GM21576 (cell line): ENCODE measurements at regions not wholly inside any gene's neighbourhood (a gene's known extent, or its start where the extent isn't known, plus 50 kb on each side); places are given as distances from the start of the nearest gene placed in this dataset.
"Not testable (repeated sequence)": the region's sequence is repeated elsewhere in the genome, so short reads cannot be mapped to it uniquely, and the experiment has no call there.

Experiments
- ATAC-seq: cut with Tn5 transposase; IDR thresholded peaks from one replicate; pipeline ENCODE4 v1.9.1; 2021; ENCODE audit warnings: mild to moderate bottlenecking, moderate library complexity; ENCODE audit not compliant: unreplicated experiment

DNA sequence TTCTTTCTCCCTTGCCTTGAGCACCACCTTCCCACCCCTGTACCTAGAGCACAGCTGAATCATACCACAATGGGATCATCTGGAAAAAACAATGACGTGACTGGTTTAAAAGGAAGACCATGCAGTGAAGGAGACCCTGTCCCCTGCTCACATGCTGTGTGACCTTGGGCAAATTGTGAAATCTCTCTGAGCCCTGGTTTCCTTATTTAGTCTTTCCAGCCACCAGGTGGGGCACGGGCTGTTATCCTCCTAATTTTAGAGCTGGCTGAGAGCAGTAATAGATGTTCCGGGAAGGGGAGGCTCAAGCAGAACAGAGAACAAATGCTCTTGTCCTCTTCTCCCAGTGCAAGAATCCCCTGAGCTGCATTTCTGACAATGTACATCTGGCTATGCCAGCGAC is 198.3 kb downstream of the RPS24 start:
- no peak for ATAC-seq

DNA sequence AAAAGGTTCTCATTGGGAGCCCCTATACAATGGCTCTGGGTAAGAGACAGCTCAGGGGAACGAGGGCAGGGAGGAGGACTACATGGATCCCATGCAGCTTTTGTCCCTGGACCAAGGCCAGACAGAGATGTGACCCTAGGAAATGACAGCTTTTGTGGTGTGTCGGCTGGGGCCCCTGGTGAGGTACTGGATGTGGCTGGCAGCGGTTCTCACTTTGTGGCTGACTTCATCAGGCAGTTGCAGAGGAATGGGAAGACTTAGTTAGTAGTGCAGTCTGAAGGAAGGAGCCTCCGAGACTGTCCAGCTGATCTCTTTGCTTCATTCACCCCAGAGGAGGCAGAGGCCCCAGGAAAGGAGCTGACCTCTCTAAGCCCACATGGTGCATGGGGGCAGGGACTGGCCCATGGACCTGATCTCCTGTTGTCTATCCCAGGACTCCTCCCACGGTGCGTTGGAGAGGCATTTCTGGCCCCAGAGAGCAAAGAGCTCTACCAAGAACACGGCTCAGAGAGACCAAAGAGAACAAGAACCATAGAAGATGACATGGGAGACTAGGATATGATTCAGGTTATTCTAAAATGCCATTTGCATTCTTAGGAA is 202.9 kb downstream of the RPS24 start:
- no peak for ATAC-seq

DNA sequence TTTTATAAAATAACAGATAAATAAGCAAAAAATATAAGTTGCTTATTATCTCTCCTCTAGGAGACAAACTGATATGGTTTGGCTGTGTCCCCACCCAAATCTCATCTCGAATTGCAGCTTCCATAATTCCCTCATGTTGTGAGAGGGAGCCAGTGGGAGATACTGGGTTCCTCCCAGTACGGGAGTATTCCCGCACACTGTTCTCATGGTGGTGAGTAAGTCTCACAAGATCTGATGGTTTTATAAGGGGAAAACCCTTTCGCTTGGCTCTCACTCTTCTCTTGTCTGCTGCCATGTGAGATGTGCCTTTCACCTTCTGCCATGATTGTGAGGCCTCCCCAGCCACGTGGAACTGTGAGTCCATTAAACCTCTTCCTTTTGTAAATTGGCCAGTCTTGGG is 204.3 kb downstream of the RPS24 start:
- not testable (repeated sequence) for ATAC-seq

DNA sequence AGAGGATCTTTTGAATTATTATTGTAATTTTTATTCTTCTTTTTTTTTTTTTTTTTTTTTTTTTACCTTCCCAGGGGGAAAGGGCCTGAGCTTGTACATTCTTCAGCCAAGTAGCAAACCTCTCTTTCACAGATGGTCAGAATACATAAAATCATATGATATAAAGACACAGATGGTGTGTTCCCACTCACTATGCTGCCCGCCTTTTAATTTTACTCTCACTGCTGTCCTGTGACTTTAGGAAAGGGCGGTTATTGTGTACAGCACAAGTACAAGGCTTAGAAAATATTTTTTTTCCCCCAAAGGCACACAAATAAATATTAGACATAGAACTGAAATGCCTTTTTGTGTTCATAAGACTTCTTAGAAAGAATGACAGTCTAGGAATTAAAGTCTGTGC is 213.6 kb downstream of the RPS24 start:
- no peak for ATAC-seq

DNA sequence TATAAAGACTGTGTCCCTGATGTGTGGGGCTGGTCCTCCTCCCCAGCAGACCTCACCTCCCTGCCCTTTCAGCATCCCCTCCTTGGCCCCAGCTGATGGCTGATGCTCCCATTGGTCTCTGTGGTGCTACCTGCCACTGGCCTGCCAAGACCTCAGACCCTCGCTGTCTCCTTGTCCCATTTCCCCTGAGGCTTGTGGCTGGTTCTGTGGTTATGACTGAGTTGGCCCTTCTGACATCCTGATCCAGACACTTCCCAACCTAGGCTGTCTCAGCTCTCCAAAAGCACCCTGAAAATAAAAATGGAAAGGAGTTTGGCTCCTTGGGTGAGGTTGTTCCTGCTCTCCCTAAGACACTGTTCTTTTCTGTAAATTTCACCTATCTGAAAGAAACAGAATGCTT is 214.2 kb downstream of the RPS24 start:
- no peak for ATAC-seq

DNA sequence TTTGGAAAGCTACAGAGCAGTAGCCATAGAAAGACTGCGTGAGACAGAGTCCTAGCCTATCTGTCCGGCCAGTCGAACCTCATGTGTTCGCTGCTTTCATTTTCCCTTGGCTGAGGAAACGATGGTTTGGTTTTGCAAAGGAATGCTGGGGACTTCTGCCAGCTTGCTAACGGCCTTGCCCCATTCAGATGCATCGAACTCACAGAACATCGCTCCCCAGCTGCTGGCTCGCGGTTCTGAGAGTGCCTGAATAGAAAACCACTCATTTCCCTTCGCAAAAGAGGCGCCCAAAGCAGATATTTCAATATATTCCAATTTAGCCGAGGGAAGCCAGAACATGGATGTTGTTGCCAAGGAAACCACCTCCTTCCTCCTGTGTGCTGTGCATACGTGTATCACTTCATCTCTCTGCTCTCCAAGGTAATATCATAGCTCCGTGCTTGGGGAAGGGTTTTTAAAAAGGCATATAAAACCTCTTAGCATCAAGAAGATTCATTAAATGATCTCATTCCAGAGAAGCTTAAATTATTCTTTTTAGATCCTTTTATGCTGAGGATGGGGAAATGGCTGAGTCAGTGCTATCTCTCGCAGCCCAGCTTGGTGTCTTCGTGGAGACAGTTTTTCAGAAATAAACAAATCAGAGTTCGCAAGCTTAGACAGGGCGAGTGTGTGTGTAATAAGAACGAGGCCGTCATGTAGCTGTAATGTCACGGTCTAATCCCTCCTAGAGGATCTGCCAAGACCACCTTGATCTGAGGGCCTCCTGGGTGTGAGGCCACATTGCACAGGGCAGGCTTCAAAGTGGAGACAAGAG is 215.2 kb downstream of the RPS24 start:
- ATAC-seq = no peak

DNA sequence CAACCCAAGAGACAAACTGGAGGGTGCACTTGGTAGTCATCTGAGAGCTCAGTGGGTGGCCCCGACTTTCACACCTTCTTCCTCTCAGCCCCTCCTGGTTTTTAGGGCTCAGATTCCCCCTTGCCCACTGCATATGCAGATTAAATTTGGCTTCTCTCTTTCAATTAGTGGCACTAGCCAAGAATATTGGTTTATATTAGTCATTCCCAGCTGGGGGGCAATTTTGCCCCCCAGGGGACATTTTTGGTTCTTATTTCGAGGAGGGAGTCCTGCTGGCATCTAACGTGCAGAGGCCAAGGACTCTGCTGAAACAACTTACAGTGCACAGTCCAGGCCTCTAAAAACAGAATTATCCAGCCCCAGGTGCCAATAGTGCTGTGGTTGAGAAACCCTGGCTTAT is 216.0 kb downstream of the RPS24 start:
- no peak for ATAC-seq

DNA sequence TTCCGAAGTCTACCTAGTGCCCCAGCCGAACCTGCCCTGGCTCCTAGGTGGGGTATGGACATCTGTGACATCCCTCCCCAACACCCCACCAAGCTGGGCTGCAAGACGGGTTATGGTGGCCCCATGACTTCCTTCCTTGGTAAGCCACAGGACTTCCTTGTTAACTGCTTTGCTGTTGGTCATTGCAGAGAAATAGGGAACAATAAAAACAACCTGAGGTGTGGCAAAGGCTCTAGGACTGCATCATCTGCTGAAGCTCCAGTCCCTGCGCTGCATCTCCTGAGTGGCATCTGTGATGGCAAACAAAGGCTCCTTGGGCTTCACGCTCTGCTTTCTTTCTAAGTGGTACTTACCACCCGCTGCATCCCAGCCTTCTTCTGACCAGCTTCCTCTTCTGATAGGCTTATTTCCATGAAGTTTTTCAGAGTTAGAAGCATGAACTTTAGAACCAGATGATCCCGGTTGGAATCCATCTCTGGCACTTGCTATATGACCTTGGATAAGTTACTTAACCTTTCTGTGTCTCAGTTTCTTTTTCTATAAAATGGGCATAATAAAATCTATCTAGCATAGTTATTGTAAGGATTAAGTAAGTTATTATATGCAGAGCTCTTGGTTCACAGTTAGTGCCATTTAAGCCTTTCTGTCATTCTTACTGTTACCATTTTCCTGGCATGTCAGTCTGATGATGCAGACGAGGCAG is 216.8 kb downstream of the RPS24 start:
- no peak for ATAC-seq

DNA sequence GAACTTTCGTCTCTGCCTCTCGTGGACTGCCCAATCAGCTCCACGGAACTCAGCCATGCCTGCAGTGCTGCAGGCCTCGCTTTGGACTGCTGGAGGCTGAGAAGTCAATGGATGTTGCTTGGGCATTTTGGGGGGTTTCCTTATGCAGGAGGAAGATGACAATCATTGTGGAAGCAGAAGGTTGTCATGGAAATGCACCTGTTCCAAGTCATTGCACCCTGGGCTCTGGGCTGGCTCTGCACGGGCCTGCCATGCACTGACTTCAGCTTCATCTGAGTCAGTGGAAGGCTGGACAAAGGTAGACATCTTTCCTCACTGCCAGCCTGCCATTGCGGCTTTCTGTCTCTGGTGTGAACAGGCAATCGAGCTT is 217.3 kb downstream of the RPS24 start:
- no peak for ATAC-seq

DNA sequence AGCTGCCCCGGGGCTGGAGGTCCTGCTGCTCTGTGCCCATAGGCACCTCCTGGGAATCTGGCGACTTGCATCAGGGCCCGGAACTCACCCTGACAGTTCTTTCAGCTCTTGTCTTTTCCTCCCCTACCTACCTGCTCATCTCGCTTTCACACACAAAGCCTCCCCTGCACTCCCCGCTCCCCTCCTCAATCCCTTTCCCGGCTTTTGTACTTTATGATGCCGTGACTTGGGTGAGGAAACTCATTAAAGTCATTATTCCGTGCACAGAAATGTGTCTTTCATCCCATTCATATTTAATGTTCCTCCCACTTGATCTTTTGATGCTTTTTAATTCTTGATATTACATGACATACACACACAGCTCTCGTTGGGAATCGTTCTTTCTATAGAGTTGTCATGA is 218.6 kb downstream of the RPS24 start:
- no peak for ATAC-seq

DNA sequence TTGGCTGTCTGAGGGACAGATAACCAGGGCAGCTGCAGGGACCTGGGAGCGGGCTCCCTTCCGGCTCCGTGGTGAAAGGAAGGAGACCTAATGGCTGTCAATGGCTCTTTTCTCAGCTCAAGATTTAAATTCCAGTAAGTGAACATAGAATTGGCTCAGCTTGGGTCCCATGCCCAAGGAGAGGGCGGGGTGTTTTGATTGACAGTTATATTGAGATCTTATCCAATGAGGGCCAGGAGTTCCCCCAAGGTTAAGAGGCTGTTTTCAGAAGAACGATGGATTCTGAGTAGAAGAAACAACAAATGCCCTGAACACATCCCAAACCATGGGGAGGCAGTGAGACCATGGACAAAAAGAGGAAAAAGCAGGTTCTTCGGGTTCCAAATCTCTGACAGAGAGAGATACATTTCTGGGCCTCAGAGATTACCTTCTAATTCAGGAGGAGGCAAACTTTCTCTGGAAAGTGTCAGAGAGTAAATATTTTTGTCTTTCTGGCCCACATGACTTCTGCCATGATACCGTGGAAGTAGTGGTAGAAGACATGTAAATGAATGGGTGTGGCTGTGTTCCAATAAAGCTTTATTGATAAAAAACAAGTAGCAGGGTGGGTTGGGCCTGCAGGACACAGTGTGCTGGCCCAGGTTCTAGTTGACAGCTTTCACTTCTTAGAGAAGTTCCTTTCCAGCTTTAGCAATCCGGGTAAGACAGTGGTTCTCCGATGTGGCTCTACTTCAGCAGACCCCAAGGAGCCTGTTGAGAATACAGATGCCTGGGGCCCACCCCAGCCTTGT is 219.6 kb downstream of the RPS24 start:
- ATAC-seq = no peak

DNA sequence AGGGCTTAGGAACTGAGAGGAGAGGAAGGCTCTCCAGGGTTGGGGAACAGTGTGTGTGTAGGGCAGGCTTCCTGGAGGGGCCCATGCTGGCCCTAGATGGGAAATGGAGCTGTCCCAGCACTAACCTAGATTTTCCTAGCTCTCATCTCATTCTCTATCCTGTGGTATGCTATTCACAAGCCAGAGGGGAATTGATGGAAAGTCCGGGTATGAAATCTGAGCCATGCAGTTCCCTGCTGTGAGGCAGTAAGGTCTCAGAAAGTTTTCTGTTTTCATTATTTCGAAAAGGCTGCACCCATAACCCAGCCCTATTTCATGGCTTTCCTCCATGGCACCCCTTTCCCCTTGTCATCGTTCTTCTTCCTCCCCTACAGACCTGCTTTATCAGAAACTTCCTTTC is 220.3 kb downstream of the RPS24 start:
- no peak for ATAC-seq

DNA sequence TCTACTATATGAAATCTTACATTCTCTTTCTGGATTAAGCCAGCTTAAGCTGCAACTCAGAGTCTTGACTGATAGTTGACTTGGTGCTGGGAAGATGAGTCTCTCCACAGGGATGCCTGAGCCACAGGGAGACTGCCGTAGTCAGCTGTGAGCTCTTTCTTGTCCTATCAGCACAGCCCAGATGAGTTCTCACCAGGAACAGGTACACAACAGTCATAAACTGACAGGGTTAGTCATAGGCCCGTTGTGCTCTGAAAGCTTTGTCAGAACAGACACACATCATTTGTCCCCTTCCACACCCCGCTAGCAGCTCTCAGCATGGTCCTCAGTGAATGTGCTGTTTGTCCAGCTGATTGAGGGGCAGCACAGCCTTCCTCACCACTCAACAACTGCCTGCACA is 221.6 kb downstream of the RPS24 start:
- ATAC-seq = no peak

DNA sequence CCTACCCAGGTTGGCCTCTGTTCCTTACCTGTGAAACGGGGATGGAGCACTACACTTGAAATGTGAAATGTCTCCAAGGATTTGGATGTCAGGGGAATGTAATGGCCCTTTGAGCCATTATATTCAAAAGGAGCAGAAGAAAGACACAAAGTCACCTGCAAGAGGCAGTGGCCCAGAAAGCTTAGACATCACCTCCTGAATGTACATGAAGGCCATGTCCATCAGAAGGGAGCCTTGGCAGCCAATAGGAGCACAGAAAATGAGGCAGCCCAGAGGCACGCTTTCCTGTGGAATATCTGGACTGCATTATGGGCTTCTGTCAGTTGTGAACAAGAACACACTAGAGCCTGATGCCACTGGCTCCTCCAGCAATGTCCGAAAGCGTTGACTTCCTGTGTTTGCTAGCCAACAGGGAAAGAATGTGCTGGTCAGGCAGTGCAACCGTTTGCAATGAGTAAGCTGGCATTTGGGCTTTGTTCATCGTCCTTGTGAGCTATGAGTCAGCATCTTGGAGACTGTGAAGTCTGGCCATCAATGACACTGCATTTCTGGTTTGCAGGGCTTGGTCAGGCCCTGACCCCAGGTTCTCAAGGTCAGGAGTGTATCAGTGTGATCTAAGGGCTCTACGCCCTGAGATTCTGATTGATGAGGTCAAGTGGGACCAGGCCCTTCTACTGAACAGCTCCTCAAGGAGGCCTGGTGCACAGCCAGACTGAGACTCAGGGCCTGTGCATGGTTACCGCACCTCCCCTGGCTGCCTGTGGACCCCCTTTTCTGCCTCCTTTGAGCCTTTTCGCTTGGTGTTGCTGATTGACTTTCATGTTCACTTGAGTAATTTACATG is 222.4 kb downstream of the RPS24 start:
- ATAC-seq = no peak

DNA sequence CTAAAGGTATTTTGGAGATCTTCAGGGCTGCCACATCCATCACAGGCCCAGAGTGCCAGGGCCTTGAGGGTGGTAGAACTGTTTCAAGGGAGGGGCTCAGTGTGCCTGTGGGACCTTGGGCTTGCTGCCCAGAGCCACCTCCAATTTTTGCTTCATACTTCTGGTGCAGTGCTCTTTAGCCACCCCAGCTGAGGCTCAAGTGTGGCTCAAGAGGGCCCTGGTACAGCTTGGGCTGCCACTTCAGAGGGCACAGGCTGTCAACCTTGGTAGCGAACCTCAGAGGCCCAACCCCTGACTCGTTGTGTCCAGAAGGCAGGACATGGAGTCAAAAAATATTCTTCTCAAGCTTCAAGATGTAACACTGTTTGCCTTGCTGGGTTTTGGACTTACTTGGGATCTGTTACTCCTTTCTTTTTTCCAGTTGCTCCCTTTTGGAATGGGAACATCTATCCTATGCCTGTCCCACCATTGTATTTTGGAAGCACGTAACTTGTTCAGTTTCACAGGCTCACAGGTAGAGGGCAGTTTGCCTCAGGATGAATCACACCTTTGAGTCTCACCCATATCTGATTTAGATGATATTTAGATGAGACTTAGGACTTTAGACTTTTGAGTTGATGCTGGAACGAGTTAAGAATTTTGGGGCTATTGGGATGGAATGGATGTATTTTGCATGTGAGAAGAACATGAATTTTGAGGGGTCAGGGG is 224.8 kb downstream of the RPS24 start:
- no peak for ATAC-seq

DNA sequence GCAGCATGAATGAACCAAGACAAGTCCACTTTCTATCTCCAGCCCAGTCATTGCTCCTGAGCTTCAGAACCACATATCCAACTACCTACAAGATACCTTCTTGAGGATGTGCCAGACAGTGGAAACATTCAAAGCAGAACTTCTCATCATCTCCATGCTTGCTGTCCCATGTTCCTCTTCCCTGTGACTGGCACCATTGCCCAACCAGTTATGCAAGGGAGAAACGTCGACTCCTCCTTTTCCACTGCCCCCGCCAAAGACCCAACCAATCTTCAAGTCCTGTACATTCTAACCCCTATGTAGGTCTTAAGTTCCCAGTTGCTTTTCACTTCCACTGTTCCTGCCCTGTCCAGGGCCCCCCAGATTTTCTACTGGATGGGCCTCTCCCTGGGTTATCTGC is 225.7 kb downstream of the RPS24 start:
- no peak for ATAC-seq

DNA sequence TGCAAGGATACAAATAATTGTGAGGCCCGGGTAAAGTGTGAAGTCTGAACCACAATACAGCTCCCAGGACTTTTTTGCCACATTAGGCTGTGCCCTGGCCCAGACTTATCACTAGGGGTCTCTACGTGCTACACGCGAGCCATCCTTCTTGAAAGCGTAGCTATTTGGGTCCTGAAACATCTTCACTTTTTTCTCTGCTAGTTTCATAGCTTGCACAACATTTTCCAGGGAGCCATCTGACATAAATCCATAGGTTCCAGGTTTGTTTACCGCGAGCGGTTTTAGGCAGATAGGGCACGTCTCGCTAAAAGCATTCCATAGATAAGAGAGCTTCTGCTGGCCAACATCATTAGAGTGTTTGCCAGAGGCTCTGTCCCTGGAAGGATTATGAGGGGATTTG is 226.5 kb downstream of the RPS24 start:
- no peak for ATAC-seq

DNA sequence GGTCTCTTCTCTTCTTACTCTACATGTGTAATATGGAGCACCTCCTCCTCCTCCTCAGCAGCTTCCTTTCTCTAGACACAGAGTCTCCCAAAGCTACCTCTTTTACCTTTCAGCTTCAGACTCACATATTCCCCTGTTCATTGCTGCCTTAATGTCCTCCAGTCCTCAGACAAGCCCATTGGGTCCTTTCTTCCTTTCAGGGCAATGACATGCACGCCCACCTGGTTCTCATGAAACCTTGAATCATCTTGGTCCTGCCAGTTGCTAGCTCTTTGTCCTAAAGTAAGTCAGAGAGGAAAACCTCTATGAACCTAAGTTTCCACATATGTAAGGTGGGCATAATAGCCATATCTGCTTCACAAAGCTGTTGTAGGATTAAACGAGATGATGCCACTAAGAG is 227.0 kb downstream of the RPS24 start:
- no peak for ATAC-seq

DNA sequence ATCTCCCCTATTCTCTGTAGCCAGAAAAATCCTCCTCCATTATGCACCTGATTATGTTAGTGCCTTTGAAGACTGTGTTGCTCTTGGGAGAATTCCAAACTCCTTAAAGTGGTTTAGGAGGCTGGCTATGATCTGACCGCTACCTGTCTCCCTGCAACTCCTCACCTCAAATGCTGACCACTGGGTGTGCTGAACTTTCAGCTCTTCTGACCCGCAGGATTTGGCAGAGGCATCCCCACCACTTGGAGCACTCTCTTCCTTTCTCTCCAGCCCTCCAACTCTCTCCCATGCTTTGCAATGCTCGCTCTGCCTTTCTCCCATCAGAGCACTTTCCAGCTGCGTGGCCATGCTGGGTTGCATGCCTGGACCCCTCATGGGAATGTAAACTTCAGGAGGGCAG is 227.6 kb downstream of the RPS24 start:
- ATAC-seq = no peak

DNA sequence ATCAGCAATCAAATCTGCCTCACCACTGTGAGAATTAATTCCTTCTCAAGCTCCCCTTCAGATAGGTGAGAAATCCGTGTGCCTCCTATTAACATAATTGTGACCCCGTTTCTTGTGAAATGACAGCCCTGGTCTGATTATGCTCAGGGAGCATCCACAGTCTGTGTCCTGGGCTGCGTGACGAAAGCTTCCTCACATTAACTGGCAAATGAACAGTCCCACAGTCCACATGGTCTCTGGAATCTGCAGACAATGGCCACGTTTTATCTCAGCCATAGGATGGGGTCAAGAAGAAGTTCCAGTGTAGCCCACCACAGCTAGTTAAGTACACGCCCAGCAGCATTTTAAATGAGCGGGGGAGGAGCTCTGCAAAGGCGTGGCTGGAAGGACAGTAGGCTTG is 229.2 kb downstream of the RPS24 start:
- ATAC-seq = no peak
